ENCODE measurements at regions not wholly inside any gene's neighbourhood (a gene's known extent, or its start where the extent isn't known, plus 50 kb on each side); places are given as distances from the start of the nearest gene placed in this dataset.
"Not testable (repeated sequence)": the region's sequence is repeated elsewhere in the genome, so short reads cannot be mapped to it uniquely, and the experiment has no call there.

GRCh38 chr12:74379114-74379513, 158.5 kb upstream of the ATXN7L3B start:
- DNase-seq (ENCODE audit: low spot score): no peak

DNA sequence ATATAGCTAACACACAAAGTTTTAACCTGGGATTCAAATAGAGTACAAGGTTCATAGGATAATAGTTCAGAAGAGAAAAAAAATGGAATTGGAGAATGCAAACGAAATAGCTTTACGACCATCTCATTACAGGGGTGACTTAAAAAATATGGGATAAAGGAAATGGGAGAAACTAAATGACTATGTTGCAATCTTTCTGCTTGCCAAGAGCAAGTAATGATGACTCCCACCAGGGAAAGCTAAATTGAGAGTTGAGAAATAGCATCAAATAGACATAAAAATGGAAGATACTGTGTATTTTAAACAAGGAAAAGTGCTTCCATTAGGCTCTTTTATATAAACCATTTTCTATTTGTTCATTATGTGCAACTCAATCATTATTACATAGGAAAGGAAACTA, 155.7 kb upstream of the ATXN7L3B start:
- DNase-seq (ENCODE audit: low spot score): no peak

GRCh38 chr12:74382983-74383382, 154.7 kb upstream of the ATXN7L3B start:
- no peak for DNase-seq (ENCODE audit: low spot score)

GRCh38 chr12:74391283-74391682, 146.4 kb upstream of the ATXN7L3B start:
- no peak for DNase-seq (ENCODE audit: low spot score)

DNA sequence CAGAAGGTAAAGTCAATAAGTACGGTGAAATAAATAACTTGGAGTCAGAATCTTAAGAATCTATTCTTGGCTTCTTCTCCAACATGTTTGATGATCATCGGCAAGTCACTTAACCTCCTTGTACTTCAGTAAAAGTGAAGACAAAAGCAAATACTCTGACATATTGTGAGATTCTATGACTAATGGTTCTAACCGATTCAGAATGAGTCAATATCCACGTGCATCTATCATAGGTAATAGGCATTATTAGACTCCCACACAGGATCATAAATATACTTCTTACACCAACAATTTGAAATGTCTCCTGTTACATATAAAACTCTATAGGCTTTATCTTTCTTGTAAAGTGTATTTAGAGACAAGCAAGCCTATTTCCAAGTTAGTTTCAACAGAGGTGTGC, 144.4 kb upstream of the ATXN7L3B start:
- DNase-seq (ENCODE audit: low spot score): no peak

DNA sequence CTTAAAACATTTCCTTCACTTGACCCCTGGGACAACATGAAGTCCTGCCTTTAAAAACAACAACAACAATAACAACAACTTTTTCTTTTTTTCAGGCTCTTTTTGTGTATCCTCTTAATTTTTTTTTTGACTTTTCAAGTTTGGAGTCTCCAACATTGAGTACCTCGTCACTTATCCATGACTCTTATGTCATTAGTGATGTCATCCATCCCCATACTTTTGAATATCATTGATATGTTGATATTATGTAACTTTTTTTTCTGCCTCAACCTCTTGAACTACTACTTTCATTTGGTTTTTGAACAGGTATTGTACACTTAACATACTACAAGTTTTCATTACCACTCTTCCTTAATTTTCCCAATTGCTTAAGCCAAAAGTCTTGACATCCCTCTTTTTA, 143.0 kb upstream of the ATXN7L3B start:
- no peak for DNase-seq (ENCODE audit: low spot score)

DNA sequence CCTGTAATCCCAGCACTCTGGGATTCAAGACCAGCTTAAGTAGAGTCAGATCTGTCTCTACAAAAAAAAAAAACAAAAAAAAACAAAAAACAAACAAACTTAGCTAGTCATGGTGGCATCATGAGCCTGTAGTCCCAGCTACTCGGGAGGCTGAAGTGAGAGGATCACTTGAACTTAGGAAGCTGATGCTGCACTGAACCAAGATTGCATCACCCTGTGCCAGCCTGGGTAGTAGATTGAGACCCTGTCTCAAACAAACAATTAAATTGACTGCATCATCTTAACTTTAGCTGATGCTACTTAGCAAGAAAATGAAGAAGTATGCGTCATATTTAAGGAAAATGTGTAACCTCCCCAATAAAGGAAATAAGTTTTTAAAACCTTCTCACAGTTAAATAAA, 136.6 kb upstream of the ATXN7L3B start:
- DNase-seq (ENCODE audit: low spot score): no peak

- no peak for DNase-seq (ENCODE audit: low spot score)
These were observed 135.7 kb upstream of the ATXN7L3B start for GRCh38 chr12:74401966-74402365.

DNA sequence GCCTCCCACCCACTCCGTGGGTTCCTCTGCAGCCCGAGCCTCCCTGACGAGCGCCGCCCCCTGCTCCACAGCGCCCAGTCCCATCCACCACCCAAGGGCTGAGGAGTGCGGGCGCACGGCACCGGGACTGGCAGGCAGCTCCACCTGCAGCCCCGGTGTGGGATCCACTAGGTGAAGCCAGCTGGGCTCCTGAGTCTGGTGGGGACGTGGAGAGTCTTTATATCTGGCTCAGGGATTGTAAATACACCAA, 134.5 kb upstream of the ATXN7L3B start:
- DNase-seq (ENCODE audit: low spot score): not testable (repeated sequence)

GRCh38 chr12:74408601-74409166, 129.0 kb upstream of the ATXN7L3B start:
- DNase-seq (ENCODE audit: low spot score): no peak

DNA sequence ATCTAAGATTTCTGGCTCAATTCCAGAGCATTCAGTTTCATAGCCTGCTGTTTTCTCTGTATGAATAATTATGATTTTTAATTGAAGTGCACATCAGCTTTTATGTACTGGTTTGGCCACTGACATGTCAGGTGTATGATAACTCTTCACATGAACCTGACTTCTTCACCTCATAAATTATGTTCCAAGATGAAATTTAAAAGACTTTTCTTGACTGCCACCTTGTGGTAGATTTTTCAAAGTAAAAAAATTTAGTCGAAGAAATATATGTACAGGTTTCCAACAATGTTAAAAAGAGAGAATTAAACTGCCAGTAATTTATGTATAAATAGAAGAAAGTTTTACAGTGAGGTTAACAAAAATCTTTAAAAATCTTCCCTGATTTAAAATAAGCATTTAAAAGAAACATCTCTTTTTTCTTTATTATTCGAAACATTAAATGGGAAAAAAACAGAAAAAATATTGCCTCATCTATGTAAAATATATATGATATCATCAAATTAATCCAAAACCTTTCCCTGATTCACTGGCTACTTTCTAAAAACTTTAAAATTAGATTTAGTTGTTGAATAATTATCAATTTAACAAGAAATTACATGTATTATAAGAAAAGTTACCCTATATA, 124.9 kb upstream of the ATXN7L3B start:
- DNase-seq (ENCODE audit: low spot score): peak; percentile 41

DNA sequence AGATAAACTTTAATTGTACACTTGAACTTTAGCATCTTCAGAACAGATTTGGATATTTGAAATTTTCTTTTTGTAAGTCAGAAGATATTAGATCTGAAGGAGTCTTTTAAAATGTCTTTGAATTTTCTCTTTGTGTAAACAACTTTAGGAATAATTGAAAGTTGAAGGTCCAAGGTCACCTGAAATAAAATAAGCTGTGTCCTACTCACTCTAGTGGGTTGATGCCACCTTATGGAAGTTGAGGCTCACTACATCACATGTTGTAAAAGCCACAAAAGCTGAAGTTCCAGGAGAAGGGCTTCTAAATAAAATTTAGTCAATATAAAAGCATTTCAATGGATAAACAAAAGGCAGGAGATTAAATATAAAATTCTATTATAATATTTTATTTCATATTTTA, 122.0 kb upstream of the ATXN7L3B start:
- DNase-seq (ENCODE audit: low spot score): peak; percentile 55

DNA sequence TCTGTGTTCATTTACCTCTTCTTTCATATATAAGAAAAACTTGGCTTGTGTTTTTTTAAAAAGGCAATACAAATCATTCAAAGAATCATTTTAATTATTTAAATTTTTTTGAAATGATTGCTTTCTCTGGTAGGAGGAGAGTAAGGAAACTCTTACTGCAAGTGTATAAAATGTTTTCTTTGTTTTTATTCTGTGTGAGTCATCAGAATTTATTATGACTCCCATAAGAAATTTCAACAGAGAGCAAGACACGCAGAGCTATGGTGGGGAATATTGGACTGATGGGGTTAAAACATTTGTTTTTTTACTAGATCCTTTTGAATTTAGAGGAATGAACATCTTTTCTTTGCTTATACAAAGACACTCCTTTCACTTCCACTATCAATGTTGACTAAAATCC, 119.1 kb upstream of the ATXN7L3B start:
- DNase-seq (ENCODE audit: low spot score): no peak

- DNase-seq (ENCODE audit: low spot score): no peak
These were observed 112.9 kb upstream of the ATXN7L3B start for GRCh38 chr12:74424778-74425177.

GRCh38 chr12:74426091-74426490, 111.5 kb upstream of the ATXN7L3B start:
- no peak for DNase-seq (ENCODE audit: low spot score)

DNA sequence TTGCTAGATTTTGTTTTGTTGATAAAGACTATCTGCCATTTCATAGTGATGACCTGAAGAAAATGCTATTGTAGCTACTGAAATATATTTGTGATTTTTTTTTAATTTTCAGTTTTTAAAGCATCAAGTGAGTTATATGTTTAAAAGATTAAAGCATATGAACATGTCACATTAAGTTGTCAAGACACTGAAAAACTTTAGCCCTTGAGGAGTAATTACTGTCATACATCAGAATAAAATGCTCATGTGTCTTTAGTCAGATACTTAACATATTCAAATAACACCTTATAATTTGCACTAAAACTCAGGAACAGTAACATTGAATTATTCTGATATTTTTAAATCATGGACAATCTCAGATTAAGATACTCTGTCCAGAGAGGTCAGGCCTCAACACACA, 108.1 kb upstream of the ATXN7L3B start:
- DNase-seq (ENCODE audit: low spot score): no peak

DNA sequence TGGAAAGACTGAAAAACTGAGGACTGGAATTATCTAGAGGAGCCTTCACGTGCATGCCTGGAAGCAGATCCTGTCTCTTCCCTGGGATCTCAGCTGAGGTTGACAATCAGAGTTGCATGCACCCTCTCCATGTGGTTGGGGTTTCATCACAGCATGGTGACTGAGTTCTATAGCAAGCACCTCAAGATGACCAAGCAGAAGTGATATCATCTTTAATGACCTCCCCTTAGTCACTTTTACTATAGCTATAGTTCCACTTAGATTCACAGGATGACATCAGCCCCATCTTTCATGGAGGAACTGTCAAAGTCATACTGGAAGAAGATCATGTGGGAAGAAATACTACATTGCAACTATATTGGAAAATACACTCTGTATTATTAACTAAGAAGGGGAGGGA, 105.8 kb upstream of the ATXN7L3B start:
- DNase-seq (ENCODE audit: low spot score): no peak

GRCh38 chr12:74440469-74440868, 97.2 kb upstream of the ATXN7L3B start:
- DNase-seq (ENCODE audit: low spot score): no peak

GRCh38 chr12:74441872-74442271, 95.8 kb upstream of the ATXN7L3B start:
- DNase-seq (ENCODE audit: low spot score): no peak

- DNase-seq (ENCODE audit: low spot score): no peak
These were observed 91.2 kb upstream of the ATXN7L3B start for GRCh38 chr12:74446466-74446865.

GRCh38 chr12:74449872-74450271, 87.8 kb upstream of the ATXN7L3B start:
- no peak for DNase-seq (ENCODE audit: low spot score)

DNA sequence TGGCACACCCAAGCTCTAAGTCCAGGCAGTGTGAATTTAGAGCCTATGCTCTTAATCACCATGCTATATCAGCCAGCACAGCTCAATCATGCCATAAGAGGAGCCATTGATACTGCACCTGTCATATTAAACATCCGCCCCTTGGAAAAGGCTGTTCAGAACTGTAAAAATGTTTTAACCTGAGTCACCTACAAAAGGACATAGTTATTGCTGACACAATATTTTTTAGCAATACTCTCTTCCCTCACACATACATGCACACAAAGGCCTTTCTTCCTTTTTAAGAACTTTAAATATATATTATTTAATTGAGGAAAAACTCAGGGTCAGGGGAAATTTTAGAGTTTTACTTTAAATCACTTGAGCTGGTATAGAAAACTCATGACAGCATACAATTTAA, 83.5 kb upstream of the ATXN7L3B start:
- no peak for DNase-seq (ENCODE audit: low spot score)

- no peak for DNase-seq (ENCODE audit: low spot score)
These were observed 82.2 kb upstream of the ATXN7L3B start for GRCh38 chr12:74455429-74455828.

DNA sequence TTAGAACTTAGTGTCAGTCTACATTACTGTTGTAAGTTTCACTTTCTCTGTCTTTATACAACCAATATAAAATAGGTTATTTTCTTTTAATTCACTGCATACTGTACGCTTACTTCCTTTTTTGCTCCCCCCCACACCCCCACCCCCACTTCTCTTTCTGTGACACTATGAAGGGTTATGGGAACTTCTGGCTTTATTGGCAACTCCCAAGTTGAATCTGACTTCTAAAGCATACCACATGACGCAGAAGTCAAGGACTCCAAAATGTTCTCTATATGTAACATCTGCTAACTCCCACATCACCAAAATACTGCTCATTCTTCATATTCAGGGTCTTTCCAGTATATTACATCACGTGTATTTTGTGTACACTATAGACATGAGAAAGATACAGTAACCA, 81.2 kb upstream of the ATXN7L3B start:
- no peak for DNase-seq (ENCODE audit: low spot score)

DNA sequence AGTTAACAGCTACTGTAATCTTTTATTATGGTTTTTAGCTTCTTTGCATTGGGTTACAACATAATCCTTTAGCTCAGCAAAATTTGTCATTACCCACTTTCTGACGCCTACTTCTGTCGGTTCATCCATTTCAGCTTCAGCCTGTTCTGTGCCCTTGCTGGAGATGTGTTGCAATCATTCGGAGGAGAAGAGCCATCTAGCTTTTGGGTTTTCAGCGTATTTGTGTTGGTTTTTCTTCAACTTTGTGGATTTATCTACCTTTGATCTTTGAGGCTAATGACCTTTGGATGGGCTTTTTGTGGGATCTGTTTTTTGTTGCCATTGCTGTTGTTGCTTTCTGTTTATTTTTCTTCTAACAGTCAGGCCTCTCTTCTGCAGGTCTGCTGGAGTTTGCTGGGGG, 69.2 kb upstream of the ATXN7L3B start:
- no peak for DNase-seq (ENCODE audit: low spot score)
